SJCRH30 (cell line): ENCODE measurements at regions not wholly inside any gene's neighbourhood (a gene's known extent, or its start where the extent isn't known, plus 50 kb on each side); places are given as distances from the start of the nearest gene placed in this dataset.

Experiments
- DNase-seq, 2 experiments: peaks; one replicate each; pipeline ENCODE4 v3.0.0-alpha.2; 2015 to 2020
- H3K27ac ChIP-seq: fragments of 250-450 bp; sonication (Bioruptor Pico); 2 replicates; pipeline ENCODE4 v1.5.1; 2020; ENCODE audit warnings: mild to moderate bottlenecking, moderate library complexity
- H3K27me3 ChIP-seq: fragments of 250-450 bp; sonication (Bioruptor Pico); 2 replicates; pipeline ENCODE4 v1.5.1; 2020; ENCODE audit warnings: mild to moderate bottlenecking, moderate library complexity
- H3K36me3 ChIP-seq: fragments of 250-450 bp; sonication (Bioruptor Pico); 2 replicates; pipeline ENCODE4 v1.5.1; 2020; ENCODE audit warnings: mild to moderate bottlenecking, moderate library complexity
- H3K4me1 ChIP-seq: fragments of 250-450 bp; sonication (Bioruptor Pico); 2 replicates; pipeline ENCODE4 v1.5.1; 2020; ENCODE audit warnings: mild to moderate bottlenecking, moderate library complexity
- H3K4me3 ChIP-seq: fragments of 250-450 bp; sonication (Bioruptor Pico); 2 replicates; pipeline ENCODE4 v1.5.1; 2020; ENCODE audit warnings: mild to moderate bottlenecking, moderate library complexity
- H3K9me3 ChIP-seq: fragments of 250-450 bp; sonication (Bioruptor Pico); replicated peaks from 2 replicates; pipeline ENCODE4 v1.5.1; 2020; ENCODE audit warnings: mild to moderate bottlenecking, moderate library complexity

DNA sequence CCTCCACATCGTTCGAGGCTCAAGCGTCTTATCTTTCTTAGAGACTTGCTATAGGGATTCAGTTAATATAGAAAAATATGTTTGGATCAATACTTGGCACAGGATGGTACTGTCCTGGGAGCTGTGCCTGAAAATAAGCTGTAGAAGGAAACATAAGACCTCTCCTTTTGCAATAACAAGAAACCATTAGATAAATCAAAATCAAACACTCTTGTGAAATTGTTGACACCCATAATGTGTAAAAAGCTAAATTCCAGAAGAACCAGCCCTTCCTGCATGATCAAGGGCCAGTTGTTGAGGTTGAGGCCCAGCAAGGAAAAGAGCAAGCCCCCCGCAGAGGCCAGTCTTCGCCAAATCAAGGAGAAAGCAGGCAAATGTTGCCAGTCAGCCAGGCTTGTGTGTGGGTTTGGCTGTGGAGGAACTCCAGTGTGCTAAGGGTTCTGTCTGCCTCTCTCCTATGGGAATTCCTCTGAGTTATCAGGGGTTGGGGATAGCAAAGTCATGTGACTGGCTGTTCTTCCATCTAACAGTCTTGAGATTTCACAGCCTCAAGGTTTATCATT lies 185.7 kb downstream of the ACKR3 start:
- no peak for DNase-seq
- H3K27me3 ChIP-seq = no peaks in the 10 kb centered on the region
- peaks cover 23% of the 10 kb centered on the region for H3K4me1 ChIP-seq
- no peak overlapping the region for H3K4me3 ChIP-seq
- H3K9me3 ChIP-seq = 0 out of 2 replicates have a peak, but pooled peaks cover 2% of the 10 kb centered on the region
- H3K36me3 ChIP-seq = no peaks in the 10 kb centered on the region
- H3K27ac ChIP-seq = no peak overlapping the region

DNA sequence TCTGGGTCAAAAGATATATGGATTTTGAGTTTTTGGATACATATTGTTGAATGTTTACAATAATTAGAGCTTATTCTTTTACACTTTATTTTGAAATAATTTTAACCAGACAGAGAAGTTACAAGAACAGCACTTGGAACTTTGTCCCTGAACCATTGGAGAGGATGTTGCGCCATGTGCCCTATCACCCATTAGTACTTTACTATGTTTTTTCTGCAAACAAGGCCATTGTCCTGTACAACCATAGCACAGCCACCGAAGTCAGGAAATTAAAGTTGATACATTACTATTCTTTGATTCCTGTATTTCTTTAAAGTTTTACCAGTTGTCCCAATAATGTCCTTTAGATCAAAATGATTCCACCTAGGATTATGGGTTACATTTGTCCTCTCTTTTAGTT lies 188.8 kb downstream of the ACKR3 start:
- no peak overlapping the region for H3K27ac ChIP-seq
- no peaks in the 10 kb centered on the region for H3K27me3 ChIP-seq
- no peaks in the 10 kb centered on the region for H3K36me3 ChIP-seq
- peaks cover 2% of the 10 kb centered on the region; the same call in 1 of the 2 replicates for H3K9me3 ChIP-seq
- DNase-seq = no peak
- peaks cover 16% of the 10 kb centered on the region for H3K4me1 ChIP-seq
- H3K4me3 ChIP-seq = no peak overlapping the region

- Histone ChIP-seq H3K36me3 (no peaks in the 10 kb centered on the region), H3K27ac (no peak overlapping the region), H3K4me3 (no peak overlapping the region), H3K27me3 (no peaks in the 10 kb centered on the region), H3K4me1 (peaks cover 4% of the 10 kb centered on the region), H3K9me3 (peaks cover 2% of the 10 kb centered on the region; the same call in 1 of the 2 replicates)
- no peak for DNase-seq
Measured at GRCh38 chr2:236760246-236760645, 190.6 kb downstream of the ACKR3 start.

- Histone ChIP-seq H3K27ac (no peak overlapping the region), H3K9me3 (no peaks in the 10 kb centered on the region; the same call in 1 of the 2 replicates), H3K4me1 (peaks cover 15% of the 10 kb centered on the region), H3K36me3 (no peaks in the 10 kb centered on the region), H3K27me3 (no peaks in the 10 kb centered on the region), H3K4me3 (no peak overlapping the region)
- no peak for DNase-seq
Measured at GRCh38 chr2:236761358-236761757, 191.7 kb downstream of the ACKR3 start.

DNA sequence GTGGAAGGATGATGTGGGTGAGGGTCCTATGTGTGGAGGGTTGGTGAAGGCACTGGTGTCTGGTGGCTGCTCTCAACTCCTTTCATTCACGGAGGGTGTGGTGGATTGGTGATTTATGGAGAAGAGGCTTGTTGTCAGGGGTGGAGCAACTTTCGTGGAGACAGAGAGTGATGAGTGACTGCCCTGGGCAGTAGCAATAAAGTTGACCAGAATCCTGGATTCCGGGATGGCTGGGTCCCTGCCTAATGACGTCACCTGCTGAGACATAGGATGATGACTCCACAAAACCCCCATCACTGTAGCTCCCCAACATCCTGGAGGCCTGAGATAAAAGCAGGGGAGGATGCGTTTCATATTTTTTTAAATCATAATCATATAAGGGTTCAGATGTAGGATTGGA lies 193.0 kb downstream of the ACKR3 start:
- no peak for DNase-seq
- H3K9me3 ChIP-seq = peaks cover 3% of the 10 kb centered on the region; the same call in 1 of the 2 replicates
- H3K27me3 ChIP-seq = no peaks in the 10 kb centered on the region
- H3K4me3 ChIP-seq = no peak overlapping the region
- no peaks in the 10 kb centered on the region for H3K36me3 ChIP-seq
- H3K4me1 ChIP-seq = peaks cover 15% of the 10 kb centered on the region
- no peak overlapping the region for H3K27ac ChIP-seq

DNA sequence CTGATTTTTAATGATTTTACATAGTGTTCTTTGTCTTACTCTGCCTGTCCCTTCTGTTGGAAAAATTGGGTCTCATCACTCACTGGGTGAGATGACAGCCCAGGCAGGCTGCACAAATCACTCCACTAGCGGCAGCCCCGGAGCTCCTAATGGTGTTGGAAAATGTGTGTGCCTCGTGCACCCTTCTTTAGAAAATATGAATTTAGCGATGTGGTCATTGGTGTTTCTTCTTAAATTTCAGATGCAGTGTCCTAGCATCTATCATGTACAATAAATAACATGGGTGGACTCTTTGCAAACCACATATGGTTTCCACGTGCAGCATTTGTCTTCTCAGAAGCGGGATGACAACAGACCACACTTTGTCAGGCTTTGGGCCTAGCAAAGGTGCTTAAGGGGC lies 194.2 kb downstream of the ACKR3 start:
- Histone ChIP-seq H3K27ac (no peak overlapping the region), H3K9me3 (peaks cover 3% of the 10 kb centered on the region; the same call in 1 of the 2 replicates), H3K4me3 (no peak overlapping the region), H3K4me1 (peaks cover 24% of the 10 kb centered on the region), H3K36me3 (no peaks in the 10 kb centered on the region), H3K27me3 (no peaks in the 10 kb centered on the region)
- no peak for DNase-seq

- no peak overlapping the region for H3K4me3 ChIP-seq
- no peak for DNase-seq
- peaks cover 33% of the 10 kb centered on the region for H3K4me1 ChIP-seq
- H3K27ac ChIP-seq = no peak overlapping the region
- no peaks in the 10 kb centered on the region for H3K36me3 ChIP-seq
- H3K27me3 ChIP-seq = no peaks in the 10 kb centered on the region
- H3K9me3 ChIP-seq = peaks cover 3% of the 10 kb centered on the region; the same call in 1 of the 2 replicates
Measured at GRCh38 chr2:236764716-236765115, 195.1 kb downstream of the ACKR3 start.

GRCh38 chr2:236765478-236765877 lies 195.9 kb downstream of the ACKR3 start:
- no peaks in the 10 kb centered on the region for H3K27me3 ChIP-seq
- H3K4me3 ChIP-seq = no peak overlapping the region
- H3K27ac ChIP-seq = no peak overlapping the region
- no peaks in the 10 kb centered on the region for H3K36me3 ChIP-seq
- H3K4me1 ChIP-seq = peaks cover 38% of the 10 kb centered on the region
- peak; percentile 75 to 86 for DNase-seq
- H3K9me3 ChIP-seq = peaks cover 3% of the 10 kb centered on the region; the same call in 1 of the 2 replicates

- no peaks in the 10 kb centered on the region for H3K27me3 ChIP-seq
- peaks cover 46% of the 10 kb centered on the region for H3K4me1 ChIP-seq
- no peaks in the 10 kb centered on the region for H3K36me3 ChIP-seq
- no peak overlapping the region for H3K4me3 ChIP-seq
- no peak for DNase-seq
- H3K9me3 ChIP-seq = 0 out of 2 replicates have a peak, but pooled peaks cover 3% of the 10 kb centered on the region
- no peak overlapping the region for H3K27ac ChIP-seq
Measured at GRCh38 chr2:236766850-236767249, 197.2 kb downstream of the ACKR3 start.

- no peak overlapping the region for H3K4me3 ChIP-seq
- DNase-seq = no peak
- H3K9me3 ChIP-seq = 0 out of 2 replicates have a peak, but pooled peaks cover 3% of the 10 kb centered on the region
- H3K4me1 ChIP-seq = peaks cover 46% of the 10 kb centered on the region
- no peaks in the 10 kb centered on the region for H3K27me3 ChIP-seq
- peak overlapping the region; percentile 81; the same call in 1 of the 2 replicates for H3K27ac ChIP-seq
- no peaks in the 10 kb centered on the region for H3K36me3 ChIP-seq
Measured at GRCh38 chr2:236767941-236768340, 198.3 kb downstream of the ACKR3 start.

DNA sequence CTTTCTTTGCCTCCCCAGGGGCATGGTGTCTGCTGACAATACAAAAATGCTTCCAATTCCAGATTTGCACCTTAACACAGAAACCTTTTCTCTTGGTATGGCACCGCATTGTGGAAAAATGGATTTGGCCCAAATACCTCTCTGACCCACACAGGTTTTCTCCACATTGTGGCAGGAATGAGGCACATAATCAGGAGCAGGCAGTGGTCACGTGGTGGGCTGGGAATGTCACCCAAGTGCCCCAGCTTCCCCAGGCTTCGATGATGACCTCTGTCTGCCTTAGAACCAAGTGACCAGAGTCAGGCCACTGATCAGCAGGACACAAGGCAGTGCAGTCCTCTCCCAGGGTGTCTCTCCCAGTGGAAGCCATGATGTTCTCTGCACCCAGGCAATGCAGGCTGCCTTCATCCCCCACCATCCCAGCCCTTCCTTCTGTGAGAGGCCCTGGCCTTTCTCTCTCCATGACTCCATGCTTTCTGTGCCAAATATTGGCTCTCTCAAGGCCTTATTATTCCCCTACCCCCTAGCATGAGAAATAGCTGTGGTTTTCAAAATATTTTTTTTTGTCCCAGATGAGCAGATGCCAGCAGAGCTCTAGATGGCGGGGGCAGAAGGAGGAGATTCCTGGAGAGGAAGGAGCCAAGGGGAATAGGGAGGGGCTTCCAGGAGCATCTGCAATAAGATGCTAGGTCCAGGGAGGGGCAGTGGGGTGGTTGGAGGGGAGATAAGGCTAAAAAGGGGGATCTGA lies 198.9 kb downstream of the ACKR3 start:
- H3K27ac ChIP-seq = peak overlapping the region; percentile 81
- no peaks in the 10 kb centered on the region for H3K36me3 ChIP-seq
- peak; percentile 58 to 63 for DNase-seq
- H3K4me3 ChIP-seq = no peak overlapping the region
- 0 out of 2 replicates have a peak, but pooled peaks cover 3% of the 10 kb centered on the region for H3K9me3 ChIP-seq
- peaks cover 46% of the 10 kb centered on the region for H3K4me1 ChIP-seq
- no peaks in the 10 kb centered on the region for H3K27me3 ChIP-seq

DNA sequence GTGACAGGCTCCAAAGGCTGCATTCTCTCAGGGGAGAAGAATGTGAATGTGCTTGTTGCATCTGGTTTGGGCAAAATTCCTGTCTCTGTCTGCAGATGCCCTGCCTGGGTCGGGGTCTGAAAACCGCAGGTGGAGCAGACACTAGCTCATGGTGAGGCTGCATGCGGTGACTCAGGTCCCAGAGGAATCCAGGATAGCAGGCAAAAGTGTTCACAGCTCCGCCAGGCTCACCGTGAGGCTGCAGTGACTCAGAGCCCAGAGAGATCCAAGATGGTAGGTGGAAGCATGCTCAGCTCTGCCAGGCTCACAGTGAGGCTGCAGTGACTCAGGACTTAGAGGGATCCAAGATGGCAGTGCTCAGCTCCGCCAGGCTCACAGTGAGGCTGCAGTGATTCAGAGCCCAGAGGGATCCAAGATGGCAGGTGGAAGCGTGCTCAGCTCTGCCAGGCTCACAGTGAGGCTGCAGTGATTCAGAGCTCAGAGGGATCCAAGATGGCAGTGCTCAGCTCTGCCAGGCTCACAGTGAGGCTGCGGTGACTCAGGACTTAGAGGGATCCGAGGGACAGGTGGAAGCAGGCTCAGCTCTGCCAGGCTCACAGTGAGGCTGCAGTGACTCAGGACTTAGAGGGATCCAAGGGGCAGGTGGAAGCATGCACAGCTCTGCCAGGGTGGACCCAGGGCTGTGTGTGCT lies 200.5 kb downstream of the ACKR3 start:
- H3K4me3 ChIP-seq = no peak overlapping the region
- peak; percentile 86 to 93 for DNase-seq
- peak overlapping the region; percentile 81 for H3K27ac ChIP-seq
- H3K27me3 ChIP-seq = no peaks in the 10 kb centered on the region
- H3K36me3 ChIP-seq = no peaks in the 10 kb centered on the region
- H3K9me3 ChIP-seq = 0 out of 2 replicates have a peak, but pooled peaks cover 3% of the 10 kb centered on the region
- peaks cover 51% of the 10 kb centered on the region for H3K4me1 ChIP-seq

DNA sequence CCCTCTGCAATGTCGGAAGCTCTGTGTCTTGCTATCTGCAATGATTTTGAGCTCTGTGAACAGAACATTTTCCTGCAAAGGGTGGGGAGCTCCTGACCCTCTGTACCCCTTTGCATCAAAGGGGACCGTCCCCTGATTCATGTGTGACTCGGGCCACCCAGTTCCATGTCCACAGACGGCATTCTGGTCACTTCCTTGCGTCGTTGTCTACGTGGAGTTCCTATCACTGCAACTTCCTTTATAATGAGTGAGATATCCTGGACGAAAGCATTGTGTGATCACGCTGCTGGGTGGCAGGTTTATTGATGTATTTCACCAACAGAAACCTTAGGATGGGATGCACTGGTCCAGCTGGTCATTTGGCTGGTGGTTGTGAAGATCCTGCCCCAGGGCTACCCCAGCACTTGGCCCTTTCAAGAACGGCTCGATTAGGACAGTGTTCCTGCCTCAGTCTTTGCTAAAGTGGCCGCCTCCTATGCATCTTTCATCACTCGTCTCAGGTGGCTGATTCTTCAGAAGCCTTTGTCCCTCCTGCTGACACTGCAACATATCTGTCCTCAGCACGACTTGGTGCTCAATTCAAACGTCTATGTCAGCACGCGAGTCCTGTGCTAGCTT lies 202.7 kb downstream of the ACKR3 start:
- DNase-seq = no peak
- Histone ChIP-seq H3K4me1 (peaks cover 58% of the 10 kb centered on the region), H3K9me3 (no peaks in the 10 kb centered on the region), H3K4me3 (no peak overlapping the region), H3K36me3 (no peaks in the 10 kb centered on the region), H3K27ac (no peak overlapping the region), H3K27me3 (no peaks in the 10 kb centered on the region)

DNA sequence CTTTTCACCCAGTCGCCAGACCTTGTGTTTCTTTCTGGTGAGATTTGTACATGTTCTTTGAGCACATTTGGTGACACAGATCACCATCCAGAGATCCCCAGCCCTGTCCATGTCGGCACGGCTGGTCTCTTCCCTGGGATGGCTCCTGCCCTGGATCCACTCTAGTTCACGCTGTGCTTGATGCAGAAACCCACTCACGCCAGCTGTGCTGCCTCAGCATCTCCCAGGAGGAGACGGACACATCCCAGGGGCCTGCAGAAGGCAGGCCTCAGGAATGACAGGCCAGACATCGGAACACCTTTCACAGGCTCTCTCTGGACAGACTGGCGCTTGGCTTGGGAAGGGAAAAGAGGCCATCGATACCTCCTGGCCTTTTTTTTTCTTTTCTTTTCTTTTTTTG lies 203.6 kb downstream of the ACKR3 start:
- Histone ChIP-seq H3K36me3 (no peaks in the 10 kb centered on the region), H3K9me3 (no peaks in the 10 kb centered on the region), H3K4me3 (no peak overlapping the region), H3K27me3 (no peaks in the 10 kb centered on the region), H3K27ac (no peak overlapping the region), H3K4me1 (peaks cover 63% of the 10 kb centered on the region)
- DNase-seq = no peak

DNA sequence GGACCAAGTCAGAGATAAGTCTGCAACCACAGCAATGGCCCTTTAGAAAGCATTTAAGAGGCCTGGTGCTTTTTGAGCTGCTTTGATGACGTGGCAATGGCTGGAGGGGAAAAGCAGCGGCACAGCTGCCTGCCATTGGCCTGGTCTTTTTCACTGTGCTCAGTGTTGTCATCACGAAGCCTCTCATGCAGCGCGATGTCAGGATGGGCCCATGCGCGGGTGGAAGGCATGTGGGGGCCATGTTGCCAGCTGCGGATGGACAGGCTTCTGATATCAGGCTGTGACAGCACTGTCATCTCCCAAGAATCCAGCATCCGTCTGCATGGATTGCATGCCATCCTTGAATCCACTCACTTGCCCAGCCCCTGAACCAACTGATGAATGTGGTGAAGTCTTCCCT lies 204.5 kb downstream of the ACKR3 start:
- peak in 1 of 2 experiments; percentile 51 for DNase-seq
- Histone ChIP-seq H3K4me1 (peaks cover 53% of the 10 kb centered on the region), H3K27me3 (no peaks in the 10 kb centered on the region), H3K4me3 (no peak overlapping the region), H3K36me3 (no peaks in the 10 kb centered on the region), H3K27ac (no peak overlapping the region), H3K9me3 (no peaks in the 10 kb centered on the region)
